Parathyroid adenoma (tissue), 2 donors: ENCODE measurements at regions not wholly inside any gene's neighbourhood (a gene's known extent, or its start where the extent isn't known, plus 50 kb on each side); places are given as distances from the start of the nearest gene placed in this dataset.

Experiments
- H2AFZ ChIP-seq: fragments of 300-600 bp; sonication (generic); one replicate; pipeline ENCODE4 v1.7.0; 2017; ENCODE audit warnings: antibody characterized with exemption, mild to moderate bottlenecking
- H3K27ac ChIP-seq: fragments of 300-600 bp; sonication (generic); one replicate; pipeline ENCODE4 v1.7.0; 2017
- H3K27me3 ChIP-seq: fragments of 300-600 bp; sonication (generic); one replicate; pipeline ENCODE4 v1.7.0; 2017; ENCODE audit warnings: low read length; ENCODE audit not compliant: control insufficient read depth, insufficient read depth
- H3K36me3 ChIP-seq: fragments of 300-600 bp; sonication (generic); one replicate; pipeline ENCODE4 v1.7.0; 2017; ENCODE audit warnings: low read length; ENCODE audit not compliant: control insufficient read depth, insufficient read depth
- H3K4me1 ChIP-seq: fragments of 300-600 bp; sonication (generic); one replicate; pipeline ENCODE4 v1.7.0; 2017; ENCODE audit warnings: control low read depth
- H3K4me2 ChIP-seq: fragments of 300-600 bp; sonication (generic); one replicate; pipeline ENCODE4 v1.7.0; 2017; ENCODE audit warnings: low read length
- H3K4me3 ChIP-seq: fragments of 300-600 bp; sonication (generic); one replicate; pipeline ENCODE4 v1.7.0; 2017; ENCODE audit warnings: low read depth, low read length
- H3K79me2 ChIP-seq: fragments of 300-600 bp; sonication (generic); one replicate; pipeline ENCODE4 v1.7.0; 2017; ENCODE audit warnings: control low read depth
- H3K9ac ChIP-seq: fragments of 300-600 bp; sonication (generic); one replicate; pipeline ENCODE4 v1.7.0; 2017; ENCODE audit warnings: mild to moderate bottlenecking
- H3K9me3 ChIP-seq: fragments of 300-600 bp; sonication (generic); one replicate; pipeline ENCODE4 v1.7.0; 2017; ENCODE audit warnings: low read length; ENCODE audit not compliant: control insufficient read depth
- CTCF ChIP-seq: fragments of 300-600 bp; sonication (generic); IDR thresholded peaks from one replicate; pipeline ENCODE4 v1.7.0; 2017; ENCODE audit warnings: antibody characterized with exemption, mild to moderate bottlenecking
- donor health status: primary hyperparathyroidism.

GRCh38 chr15:79172801-79173460, 82.4 kb upstream of the RASGRF1 start:
- H2AFZ ChIP-seq: no peak overlapping the region
- no peaks in the 10 kb centered on the region for H3K4me1 ChIP-seq
- TF ChIP-seq CTCF: no peak
- H3K27me3 ChIP-seq: no peaks in the 10 kb centered on the region
- no peak overlapping the region for H3K27ac ChIP-seq
- no peaks in the 10 kb centered on the region for H3K79me2 ChIP-seq
- H3K4me2 ChIP-seq: no peak overlapping the region
- no peak overlapping the region for H3K9ac ChIP-seq
- no peaks in the 10 kb centered on the region for H3K36me3 ChIP-seq
- no peak overlapping the region for H3K4me3 ChIP-seq
- no peaks in the 10 kb centered on the region for H3K9me3 ChIP-seq

- no peak overlapping the region for H3K9ac ChIP-seq
- no peak overlapping the region for H3K4me3 ChIP-seq
- no peak overlapping the region for H3K4me2 ChIP-seq
- no peaks in the 10 kb centered on the region for H3K79me2 ChIP-seq
- TF ChIP-seq CTCF: no peak
- H3K36me3 ChIP-seq: no peaks in the 10 kb centered on the region
- H2AFZ ChIP-seq: no peak overlapping the region
- H3K27me3 ChIP-seq: no peaks in the 10 kb centered on the region
- no peaks in the 10 kb centered on the region for H3K9me3 ChIP-seq
- no peak overlapping the region for H3K27ac ChIP-seq
- no peaks in the 10 kb centered on the region for H3K4me1 ChIP-seq
Observed at GRCh38 chr15:79172032-79172481, 81.5 kb upstream of the RASGRF1 start.

GRCh38 chr15:79171320-79172031, 80.9 kb upstream of the RASGRF1 start:
- H3K9ac ChIP-seq: no peak overlapping the region
- no peaks in the 10 kb centered on the region for H3K4me1 ChIP-seq
- no peak overlapping the region for H3K4me3 ChIP-seq
- no peaks in the 10 kb centered on the region for H3K27me3 ChIP-seq
- TF ChIP-seq CTCF: no peak
- no peaks in the 10 kb centered on the region for H3K9me3 ChIP-seq
- no peak overlapping the region for H3K27ac ChIP-seq
- H2AFZ ChIP-seq: no peak overlapping the region
- H3K79me2 ChIP-seq: no peaks in the 10 kb centered on the region
- H3K4me2 ChIP-seq: no peak overlapping the region
- no peaks in the 10 kb centered on the region for H3K36me3 ChIP-seq

GRCh38 chr15:79170256-79170664, 79.7 kb upstream of the RASGRF1 start:
- Histone ChIP-seq H3K36me3 (no peaks in the 10 kb centered on the region), H3K27me3 (no peaks in the 10 kb centered on the region), H3K4me3 (no peak overlapping the region), H3K9ac (no peak overlapping the region), H2AFZ (no peak overlapping the region), H3K79me2 (no peaks in the 10 kb centered on the region), H3K9me3 (no peaks in the 10 kb centered on the region), H3K27ac (no peak overlapping the region), H3K4me1 (no peaks in the 10 kb centered on the region), H3K4me2 (no peak overlapping the region)
- TF ChIP-seq CTCF: no peak
